Fibroblast of the aortic adventitia (primary cell): ENCODE measurements at regions not wholly inside any gene's neighbourhood (a gene's known extent, or its start where the extent isn't known, plus 50 kb on each side); places are given as distances from the start of the nearest gene placed in this dataset.

Source experiments
- DNase-seq: peaks from one replicate; pipeline ENCODE4 v3.0.0-alpha.2; 2010; ENCODE audit warnings: low read depth
- H3K4me3 ChIP-seq: 2 replicates; pipeline ENCODE4 v1.5.1; 2011; ENCODE audit warnings: low read depth, mild to moderate bottlenecking, control low read depth, low read length, moderate library complexity
- CTCF ChIP-seq: IDR thresholded peaks from 2 replicates; pipeline ENCODE4 v1.5.1; 2011; ENCODE audit warnings: mild to moderate bottlenecking, low read length, control low read depth, inconsistent platforms; ENCODE audit not compliant: insufficient read depth

- TF ChIP-seq CTCF, result no peak
- no peak for DNase-seq
- no peak overlapping the region for H3K4me3 ChIP-seq
Observed at GRCh38 chr3:78344918-78345317, 1305.0 kb downstream of the ROBO2 start.

GRCh38 chr3:78347176-78347575, 1307.3 kb downstream of the ROBO2 start:
- no peak for TF ChIP-seq CTCF
- DNase-seq, result no peak
- H3K4me3 ChIP-seq, result no peak overlapping the region

GRCh38 chr3:78348664-78349063, 1308.8 kb downstream of the ROBO2 start:
- no peak for DNase-seq
- no peak overlapping the region for H3K4me3 ChIP-seq
- no peak for TF ChIP-seq CTCF

GRCh38 chr3:78349571-78349970, 1309.7 kb downstream of the ROBO2 start:
- no peak overlapping the region for H3K4me3 ChIP-seq
- DNase-seq, result no peak
- TF ChIP-seq CTCF, result no peak

- TF ChIP-seq CTCF, result no peak
- no peak overlapping the region for H3K4me3 ChIP-seq
- DNase-seq, result no peak
Observed at GRCh38 chr3:78351334-78351733, 1311.4 kb downstream of the ROBO2 start.

GRCh38 chr3:78353231-78353630, 1313.3 kb downstream of the ROBO2 start:
- H3K4me3 ChIP-seq, result no peak overlapping the region
- DNase-seq, result no peak
- TF ChIP-seq CTCF, result no peak

GRCh38 chr3:78360849-78361248, 1321.0 kb downstream of the ROBO2 start:
- TF ChIP-seq CTCF, result no peak
- DNase-seq, result no peak
- H3K4me3 ChIP-seq, result no peak overlapping the region
